Sigmoid colon (tissue), 4 donors: ENCODE measurements at regions not wholly inside any gene's neighbourhood (a gene's known extent, or its start where the extent isn't known, plus 50 kb on each side); places are given as distances from the start of the nearest gene placed in this dataset.
"Not testable (repeated sequence)": the region's sequence is repeated elsewhere in the genome, so short reads cannot be mapped to it uniquely, and the experiment has no call there.

Source experiments
- CTCF ChIP-seq, 4 experiments: fragments of 450-650 bp in 3 of 4; fragments of 200-600 bp in 1 of 4; IDR thresholded peaks; one replicate each; pipeline ENCODE4 v1.5.1; 2016 to 2019; ENCODE audit warnings: antibody characterized with exemption in 4 of 4, mild to moderate bottlenecking in 3 of 4, moderate library complexity in 2 of 4
- EP300 ChIP-seq, 4 donors: sonication (generic); formaldehyde crosslinking; IDR thresholded peaks; one replicate each; pipeline ENCODE4 v1.6.1; 2017; ENCODE audit warnings: antibody characterized with exemption in 4 of 4
- POLR2A ChIP-seq, 2 donors: fragments of 450-650 bp; IDR thresholded peaks; one replicate each; pipeline ENCODE4 v1.6.1; 2016; ENCODE audit warnings: antibody characterized with exemption in 2 of 2, mild to moderate bottlenecking in 2 of 2, moderate library complexity in 2 of 2
- POLR2AphosphoS5 ChIP-seq, 4 donors: sonication (generic); formaldehyde crosslinking; IDR thresholded peaks; one replicate each; pipeline ENCODE4 v1.6.1; 2017; ENCODE audit warnings: antibody characterized with exemption in 4 of 4

DNA sequence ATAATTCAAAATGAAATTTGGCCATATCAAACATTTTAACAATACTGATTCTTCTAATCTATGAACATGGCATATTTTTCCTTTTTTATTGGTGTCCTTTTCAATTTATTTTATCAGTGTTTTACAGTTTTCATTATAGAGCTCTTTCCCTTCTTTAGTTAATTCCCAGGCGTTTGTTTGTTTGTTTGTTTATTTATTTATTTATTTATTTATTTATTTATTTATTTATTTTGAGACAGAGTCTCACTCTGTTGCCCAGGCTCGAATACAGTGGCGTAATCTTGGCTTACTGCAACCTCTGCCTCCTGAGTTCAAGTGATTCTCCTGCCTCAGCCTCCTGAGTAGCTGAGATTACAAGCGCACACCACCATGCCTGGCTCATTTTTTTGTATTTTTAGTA is 1049.4 kb upstream of the CDH6 start:
- not testable (repeated sequence) for TF ChIP-seq CTCF, POLR2A, EP300, POLR2AphosphoS5 (IDR thresholded peaks at IDR 0.05)
